ENCODE measurements at regions not wholly inside any gene's neighbourhood (a gene's known extent, or its start where the extent isn't known, plus 50 kb on each side); places are given as distances from the start of the nearest gene placed in this dataset.

DNA sequence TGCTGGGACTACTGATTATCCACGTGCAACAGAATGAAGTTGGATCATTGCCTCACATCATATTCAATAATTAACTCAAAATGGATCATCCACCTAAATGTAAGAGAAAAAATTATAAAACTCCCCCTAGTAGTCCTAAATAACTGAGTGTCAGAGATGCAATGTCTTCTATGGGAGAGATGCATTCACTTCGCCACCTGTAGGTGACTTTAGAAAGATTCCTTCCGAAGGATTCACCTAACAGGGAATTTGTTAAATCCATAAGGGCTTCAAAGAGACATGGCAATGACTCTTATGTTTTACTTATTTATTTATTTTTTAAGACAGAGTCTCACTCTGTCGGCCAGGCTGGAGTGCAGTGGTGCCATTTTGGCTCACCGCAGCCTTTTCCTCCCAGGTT, 526.0 kb downstream of the MTRR start:
- TF ChIP-seq CTCF (IDR thresholded peaks at IDR 0.05; ENCODE audit: low read depth, low read length, poor library complexity, severe bottlenecking), result no peak
- TF ChIP-seq EZH2phosphoT487 (IDR thresholded peaks at IDR 0.05; ENCODE audit: borderline replicate concordance, low read length), result no peak
